ENCODE measurements at regions not wholly inside any gene's neighbourhood (a gene's known extent, or its start where the extent isn't known, plus 50 kb on each side); places are given as distances from the start of the nearest gene placed in this dataset.

- H4K20me1 ChIP-seq (ENCODE audit: control insufficient read depth, insufficient read depth, low read depth, low read length): no peaks in the 10 kb centered on the region
- no peaks in the 10 kb centered on the region for H3F3A ChIP-seq (ENCODE audit: control insufficient read depth, insufficient read depth)
- H3K9me2 ChIP-seq (replicated peaks; ENCODE audit: control insufficient read depth, low read length): no peaks in the 10 kb centered on the region; the same call in 1 of the 2 replicates
- no peak overlapping the region for H3K4me2 ChIP-seq (ENCODE audit: low read length)
- TF ChIP-seq CTCF (IDR thresholded peaks at IDR 0.05; ENCODE audit: low read depth, low read length, poor library complexity, severe bottlenecking): no peak
- no peak for TF ChIP-seq EZH2phosphoT487 (IDR thresholded peaks at IDR 0.05; ENCODE audit: borderline replicate concordance, low read length)
- no peaks in the 10 kb centered on the region for H3K36me3 ChIP-seq (ENCODE audit: control insufficient read depth, low read length)
- H3K4me1 ChIP-seq (ENCODE audit: control insufficient read depth, low read length): no peaks in the 10 kb centered on the region
- no peaks in the 10 kb centered on the region for H3K9me3 ChIP-seq (ENCODE audit: control insufficient read depth, insufficient read depth, low read length)
- no peak overlapping the region for H3K27ac ChIP-seq (ENCODE audit: low read depth, low read length)
- H3K4me3 ChIP-seq (ENCODE audit: low read length): no peak overlapping the region
- H3K27me3 ChIP-seq (ENCODE audit: control insufficient read depth, low read length): no peaks in the 10 kb centered on the region
- no peaks in the 10 kb centered on the region for H3K79me2 ChIP-seq (ENCODE audit: control insufficient read depth, low read length)
Observed at GRCh38 chr16:65543781-65544740, 422.2 kb upstream of the CDH11 start.

- H3K79me2 ChIP-seq (ENCODE audit: control insufficient read depth, low read length): no peaks in the 10 kb centered on the region
- no peak overlapping the region for H3K27ac ChIP-seq (ENCODE audit: low read depth, low read length)
- H3K9me3 ChIP-seq (ENCODE audit: control insufficient read depth, insufficient read depth, low read length): no peaks in the 10 kb centered on the region
- no peaks in the 10 kb centered on the region for H3K4me1 ChIP-seq (ENCODE audit: control insufficient read depth, low read length)
- no peaks in the 10 kb centered on the region for H4K20me1 ChIP-seq (ENCODE audit: control insufficient read depth, insufficient read depth, low read depth, low read length)
- H3K4me3 ChIP-seq (ENCODE audit: low read length): no peak overlapping the region
- no peaks in the 10 kb centered on the region; the same call in 1 of the 2 replicates for H3K9me2 ChIP-seq (replicated peaks; ENCODE audit: control insufficient read depth, low read length)
- H3K36me3 ChIP-seq (ENCODE audit: control insufficient read depth, low read length): no peaks in the 10 kb centered on the region
- TF ChIP-seq EZH2phosphoT487 (IDR thresholded peaks at IDR 0.05; ENCODE audit: borderline replicate concordance, low read length): no peak
- TF ChIP-seq CTCF (IDR thresholded peaks at IDR 0.05; ENCODE audit: low read depth, low read length, poor library complexity, severe bottlenecking): no peak
- H3K27me3 ChIP-seq (ENCODE audit: control insufficient read depth, low read length): no peaks in the 10 kb centered on the region
- H3F3A ChIP-seq (ENCODE audit: control insufficient read depth, insufficient read depth): no peaks in the 10 kb centered on the region
- no peak overlapping the region for H3K4me2 ChIP-seq (ENCODE audit: low read length)
Observed at GRCh38 chr16:65541646-65542045, 419.8 kb upstream of the CDH11 start.

- Histone ChIP-seq H3K27me3 (ENCODE audit: control insufficient read depth, low read length) (no peaks in the 10 kb centered on the region), H3K9me3 (ENCODE audit: control insufficient read depth, insufficient read depth, low read length) (no peaks in the 10 kb centered on the region), H3F3A (ENCODE audit: control insufficient read depth, insufficient read depth) (no peaks in the 10 kb centered on the region), H3K36me3 (ENCODE audit: control insufficient read depth, low read length) (no peaks in the 10 kb centered on the region), H3K4me2 (ENCODE audit: low read length) (no peak overlapping the region), H3K79me2 (ENCODE audit: control insufficient read depth, low read length) (no peaks in the 10 kb centered on the region), H3K9me2 (replicated peaks; ENCODE audit: control insufficient read depth, low read length) (no peaks in the 10 kb centered on the region; the same call in 1 of the 2 replicates), H3K4me3 (ENCODE audit: low read length) (no peak overlapping the region), H4K20me1 (ENCODE audit: control insufficient read depth, insufficient read depth, low read depth, low read length) (no peaks in the 10 kb centered on the region), H3K4me1 (ENCODE audit: control insufficient read depth, low read length) (no peaks in the 10 kb centered on the region), H3K27ac (ENCODE audit: low read depth, low read length) (no peak overlapping the region)
- TF ChIP-seq EZH2phosphoT487 (IDR thresholded peaks at IDR 0.05; ENCODE audit: borderline replicate concordance, low read length) (no peak), CTCF (IDR thresholded peaks at IDR 0.05; ENCODE audit: low read depth, low read length, poor library complexity, severe bottlenecking) (no peak)
Observed at GRCh38 chr16:65540901-65541300, 419.0 kb upstream of the CDH11 start.

Data from DOHH2 (cell line).